Smooth muscle cell (in vitro differentiated cells): ENCODE measurements at regions not wholly inside any gene's neighbourhood (a gene's known extent, or its start where the extent isn't known, plus 50 kb on each side); places are given as distances from the start of the nearest gene placed in this dataset.
"Not testable (repeated sequence)": the region's sequence is repeated elsewhere in the genome, so short reads cannot be mapped to it uniquely, and the experiment has no call there.

ENCODE experiments used
- DNase-seq: peaks from one replicate; lab custom pipeline; 2025; ENCODE audit not compliant: unreplicated experiment; lab: John Stamatoyannopoulos, UW
- H2AFZ ChIP-seq: fragments of 200-600 bp; sonication (generic); 2 replicates; pipeline ENCODE4 v1.6.0; 2016; ENCODE audit warnings: antibody characterized with exemption, low read depth, mild to moderate bottlenecking
- H3F3A ChIP-seq: fragments of 200-600 bp; sonication (generic); 2 replicates; pipeline ENCODE4 v1.6.0; 2017; ENCODE audit warnings: antibody characterized with exemption, low read depth
- H3K27ac ChIP-seq: fragments of 200-600 bp; sonication (generic); 2 replicates; pipeline ENCODE4 v1.5.1; 2016; ENCODE audit warnings: low read depth, mild to moderate bottlenecking
- H3K27me3 ChIP-seq: fragments of 200-600 bp; sonication (generic); 2 replicates; pipeline ENCODE4 v1.6.1; 2016; ENCODE audit warnings: low read depth, mild to moderate bottlenecking
- H3K36me3 ChIP-seq: fragments of 200-600 bp; sonication (generic); 2 replicates; pipeline ENCODE4 v1.5.1; 2016; ENCODE audit warnings: low read depth
- H3K4me1 ChIP-seq: fragments of 200-600 bp; sonication (generic); 2 replicates; pipeline ENCODE4 v1.5.1; 2016; ENCODE audit warnings: low read depth
- H3K4me2 ChIP-seq: fragments of 200-600 bp; sonication (generic); 2 replicates; pipeline ENCODE4 v1.6.0; 2016; ENCODE audit warnings: mild to moderate bottlenecking
- H3K4me3 ChIP-seq: fragments of 200-600 bp; sonication (generic); 2 replicates; pipeline ENCODE4 v1.5.1; 2016; ENCODE audit warnings: mild to moderate bottlenecking
- H3K79me2 ChIP-seq: fragments of 200-600 bp; sonication (generic); 2 replicates; pipeline ENCODE4 v1.6.0; 2016; ENCODE audit warnings: low read depth, mild to moderate bottlenecking
- H3K9ac ChIP-seq: fragments of 200-600 bp; sonication (generic); 2 replicates; pipeline ENCODE4 v1.6.0; 2016; ENCODE audit warnings: low read depth
- H3K9me3 ChIP-seq: fragments of 200-600 bp; sonication (generic); replicated peaks from 2 replicates; pipeline ENCODE4 v1.5.1; 2016; ENCODE audit warnings: low read depth
- H4K20me1 ChIP-seq: fragments of 200-600 bp; sonication (generic); 2 replicates; pipeline ENCODE4 v1.6.0; 2016; ENCODE audit warnings: low read depth
- WGBS: methylation state at CpG from one replicate; pipeline ENCODE4 v1.1.7; 2016; ENCODE audit warnings: low lambda C conversion rate; 5-methylcytosine and 5-hydroxymethylcytosine counted together
- TF ChIP-seq, protein P1 (sequence below): fragments of 200-600 bp; sonication (generic); IDR thresholded peaks from 2 replicates; pipeline ENCODE4 v1.5.1; 2017; ENCODE audit warnings: borderline replicate concordance, mild to moderate bottlenecking, antibody characterized with exemption; ENCODE audit not compliant: insufficient read depth, poor library complexity, severe bottlenecking

DNA sequence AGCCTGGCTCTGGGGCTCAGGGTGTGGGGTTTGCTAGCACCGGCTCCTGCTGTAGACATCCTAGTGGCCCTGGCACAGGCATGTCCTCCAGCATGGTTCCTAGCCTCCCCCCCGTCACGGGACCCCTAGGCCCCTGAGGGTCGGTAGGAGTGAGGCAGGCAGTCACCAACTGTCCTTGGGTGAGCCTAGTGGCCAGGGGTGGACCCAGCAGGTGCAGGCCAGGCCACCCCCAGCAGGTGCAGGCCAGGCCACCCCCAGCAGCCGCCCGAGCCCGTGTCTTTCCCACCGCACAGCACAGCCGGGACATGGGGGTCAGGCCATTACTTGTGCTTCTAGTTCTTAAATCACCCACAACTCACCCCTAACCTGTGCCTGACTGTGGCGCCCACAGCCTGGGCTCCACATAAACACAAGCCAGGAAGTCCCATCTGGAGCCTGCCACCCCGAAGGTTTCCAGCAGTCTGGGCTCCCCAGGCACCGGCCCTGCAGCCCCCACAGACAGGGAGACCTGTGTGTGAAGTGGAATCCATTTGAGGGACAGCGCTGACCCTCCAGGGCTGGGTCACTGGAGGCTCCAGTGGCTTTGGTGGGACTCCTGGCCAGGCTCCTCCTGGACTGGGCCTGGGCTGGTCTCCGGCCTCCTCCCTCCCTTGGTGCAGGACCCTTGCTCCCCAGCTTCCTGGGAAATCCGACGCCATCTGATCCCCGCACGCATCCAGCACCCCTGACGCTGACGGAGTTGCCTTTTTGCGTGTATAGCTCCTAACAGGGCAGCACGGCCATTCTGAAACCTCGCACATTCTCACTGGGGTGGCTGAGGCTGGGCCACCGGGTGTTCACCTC lies 114.1 kb upstream of the LPCAT1 start:
- Histone ChIP-seq H3K27me3 (peaks cover 2% of the 10 kb centered on the region), H3F3A (no peaks in the 10 kb centered on the region), H3K27ac (no peak overlapping the region), H3K4me1 (no peaks in the 10 kb centered on the region), H3K4me3 (no peak overlapping the region), H3K9me3 (no peaks in the 10 kb centered on the region), H3K79me2 (no peaks in the 10 kb centered on the region), H3K36me3 (no peaks in the 10 kb centered on the region), H2AFZ (no peak overlapping the region), H3K4me2 (no peak overlapping the region), H4K20me1 (no peaks in the 10 kb centered on the region), H3K9ac (no peak overlapping the region)
- TF ChIP-seq, protein P1, sequence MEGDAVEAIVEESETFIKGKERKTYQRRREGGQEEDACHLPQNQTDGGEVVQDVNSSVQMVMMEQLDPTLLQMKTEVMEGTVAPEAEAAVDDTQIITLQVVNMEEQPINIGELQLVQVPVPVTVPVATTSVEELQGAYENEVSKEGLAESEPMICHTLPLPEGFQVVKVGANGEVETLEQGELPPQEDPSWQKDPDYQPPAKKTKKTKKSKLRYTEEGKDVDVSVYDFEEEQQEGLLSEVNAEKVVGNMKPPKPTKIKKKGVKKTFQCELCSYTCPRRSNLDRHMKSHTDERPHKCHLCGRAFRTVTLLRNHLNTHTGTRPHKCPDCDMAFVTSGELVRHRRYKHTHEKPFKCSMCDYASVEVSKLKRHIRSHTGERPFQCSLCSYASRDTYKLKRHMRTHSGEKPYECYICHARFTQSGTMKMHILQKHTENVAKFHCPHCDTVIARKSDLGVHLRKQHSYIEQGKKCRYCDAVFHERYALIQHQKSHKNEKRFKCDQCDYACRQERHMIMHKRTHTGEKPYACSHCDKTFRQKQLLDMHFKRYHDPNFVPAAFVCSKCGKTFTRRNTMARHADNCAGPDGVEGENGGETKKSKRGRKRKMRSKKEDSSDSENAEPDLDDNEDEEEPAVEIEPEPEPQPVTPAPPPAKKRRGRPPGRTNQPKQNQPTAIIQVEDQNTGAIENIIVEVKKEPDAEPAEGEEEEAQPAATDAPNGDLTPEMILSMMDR: no peak
- 93% methylated on average over 24 of the region's 24 CpGs for WGBS
- no peak for DNase-seq

DNA sequence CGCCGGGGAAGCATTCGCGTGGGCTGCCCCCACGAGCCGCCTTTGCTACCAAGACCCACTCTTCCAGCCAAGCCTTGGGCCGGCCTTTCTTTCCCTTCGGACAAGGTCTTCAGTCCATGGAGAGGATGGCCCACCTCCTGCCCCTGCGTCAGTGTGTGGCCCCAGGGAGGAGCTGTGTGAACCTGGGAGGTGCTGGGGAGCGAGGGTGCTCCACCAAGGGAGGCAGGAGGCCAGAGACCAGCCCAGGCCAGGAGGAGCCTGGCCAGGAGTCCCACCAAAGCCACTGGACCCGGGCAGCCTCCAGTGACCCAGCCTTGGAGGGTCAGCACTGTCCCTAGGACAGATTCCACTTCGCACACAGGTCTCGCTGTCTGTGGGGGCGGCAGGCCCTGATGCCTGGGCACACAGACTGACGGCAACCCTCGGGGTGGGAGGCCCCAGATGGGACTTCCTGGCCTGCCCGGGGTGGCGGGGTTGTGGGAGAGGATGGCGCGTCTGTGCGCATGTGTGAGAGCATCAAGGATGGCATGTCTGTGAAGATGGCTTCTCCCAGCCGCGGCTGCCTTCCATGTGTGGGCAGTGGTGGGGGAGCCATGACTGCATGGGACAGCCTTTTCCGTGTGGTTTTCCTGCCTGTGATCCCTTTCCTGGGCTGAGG lies 113.3 kb upstream of the LPCAT1 start:
- Histone ChIP-seq H3K36me3 (no peaks in the 10 kb centered on the region), H2AFZ (no peak overlapping the region), H3K4me1 (no peaks in the 10 kb centered on the region), H3K27ac (no peak overlapping the region), H3K4me2 (no peak overlapping the region), H3K9me3 (no peaks in the 10 kb centered on the region), H3K4me3 (no peak overlapping the region), H3K27me3 (no peaks in the 10 kb centered on the region), H4K20me1 (no peaks in the 10 kb centered on the region), H3F3A (no peaks in the 10 kb centered on the region), H3K79me2 (no peaks in the 10 kb centered on the region), H3K9ac (no peak overlapping the region)
- 94% methylated on average over 24 of the region's 24 CpGs for WGBS
- no peak for DNase-seq
- TF ChIP-seq, protein P1: no peak

- H3K4me2 ChIP-seq, H3K4me3 ChIP-seq, H3K27ac ChIP-seq, H4K20me1 ChIP-seq, H2AFZ ChIP-seq, H3K27me3 ChIP-seq, H3F3A ChIP-seq, H3K9me3 ChIP-seq, H3K36me3 ChIP-seq, H3K9ac ChIP-seq, H3K79me2 ChIP-seq, DNase-seq, H3K4me1 ChIP-seq: not testable (repeated sequence)
- WGBS: 94% methylated on average over 21 of the region's 21 CpGs
Observed at GRCh38 chr5:1636208-1636770, 112.5 kb upstream of the LPCAT1 start.

- not testable (repeated sequence) for DNase-seq, H3K79me2 ChIP-seq, H3K9ac ChIP-seq, H2AFZ ChIP-seq, H3K4me3 ChIP-seq, H3F3A ChIP-seq, H3K9me3 ChIP-seq, H3K4me1 ChIP-seq, H3K4me2 ChIP-seq, H3K36me3 ChIP-seq, H4K20me1 ChIP-seq, H3K27me3 ChIP-seq
- peak overlapping the region; percentile 47 for H3K27ac ChIP-seq
- WGBS: 54% methylated on average over 2 of the region's 2 CpGs
Observed at GRCh38 chr5:1635477-1635876, 111.7 kb upstream of the LPCAT1 start.
